Omental fat pad (tissue), 3 donors: ENCODE measurements at regions not wholly inside any gene's neighbourhood (a gene's known extent, or its start where the extent isn't known, plus 50 kb on each side); places are given as distances from the start of the nearest gene placed in this dataset.

ENCODE experiments used
- ATAC-seq: fragments of 150-250 bp; one replicate; pipeline ENCODE4 v1.9.1; 2016; ENCODE audit warnings: mild to moderate bottlenecking, moderate library complexity; ENCODE audit not compliant: low FRiP score
- DNase-seq: peaks from one replicate; pipeline ENCODE4 v3.0.0-alpha.2; 2019; ENCODE audit warnings: low spot score
- CTCF ChIP-seq, 3 donors: fragments of 450-650 bp; IDR thresholded peaks; one replicate each; pipeline ENCODE4 v1.5.1; 2016 to 2017; ENCODE audit warnings: antibody characterized with exemption in 3 of 3, mild to moderate bottlenecking in 3 of 3, moderate library complexity in 2 of 3

- no peak for DNase-seq
- no peak for TF ChIP-seq CTCF (IDR thresholded peaks at IDR 0.05)
- ATAC-seq = no peak
These were observed 305.7 kb upstream of the NRIP1 start for GRCh38 chr21:15370462-15370975.

DNA sequence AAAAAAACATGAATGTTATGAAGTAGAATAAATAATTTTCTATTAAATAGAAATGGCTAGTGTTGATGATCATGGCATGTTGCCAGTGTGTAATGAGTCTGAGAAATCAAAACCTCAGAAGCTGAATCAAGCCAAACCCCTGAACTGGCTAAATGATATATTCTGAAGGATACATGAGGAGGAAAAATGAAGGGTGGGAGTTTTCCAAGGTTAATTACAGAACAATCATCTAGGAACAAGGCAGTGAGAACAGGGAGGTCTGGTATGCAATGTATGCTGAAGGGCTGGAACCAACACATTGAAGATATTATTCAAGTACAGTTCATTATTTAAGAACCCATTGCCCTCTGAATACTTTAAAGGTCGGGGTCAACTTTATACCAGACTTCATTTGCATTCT is 309.1 kb upstream of the NRIP1 start:
- DNase-seq = no peak
- ATAC-seq = no peak
- TF ChIP-seq CTCF (IDR thresholded peaks at IDR 0.05) = no peak

DNA sequence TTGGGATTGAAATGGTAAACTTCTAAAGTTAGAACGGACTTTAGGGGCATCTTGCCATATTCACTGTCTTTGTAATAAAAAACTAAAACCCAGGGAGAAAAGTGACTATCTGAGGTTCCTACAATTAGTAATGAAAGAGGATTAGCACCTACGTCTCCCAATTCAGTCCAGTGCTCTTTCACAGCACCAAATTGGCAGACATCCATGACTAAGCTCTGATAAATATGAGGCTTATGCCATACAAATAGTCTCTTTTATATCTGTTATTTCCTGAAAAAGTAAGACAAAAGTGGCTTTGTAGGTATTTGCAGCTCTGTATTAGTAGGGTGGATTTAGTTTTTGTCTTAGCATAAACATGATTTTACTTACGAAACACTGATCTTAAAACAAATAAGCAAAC is 315.0 kb upstream of the NRIP1 start:
- ATAC-seq = no peak
- no peak for DNase-seq
- TF ChIP-seq CTCF (IDR thresholded peaks at IDR 0.05) = no peak

GRCh38 chr21:15383588-15383987 is 318.8 kb upstream of the NRIP1 start:
- ATAC-seq (no peak), DNase-seq (no peak)
- TF ChIP-seq CTCF (IDR thresholded peaks at IDR 0.05) = no peak

DNA sequence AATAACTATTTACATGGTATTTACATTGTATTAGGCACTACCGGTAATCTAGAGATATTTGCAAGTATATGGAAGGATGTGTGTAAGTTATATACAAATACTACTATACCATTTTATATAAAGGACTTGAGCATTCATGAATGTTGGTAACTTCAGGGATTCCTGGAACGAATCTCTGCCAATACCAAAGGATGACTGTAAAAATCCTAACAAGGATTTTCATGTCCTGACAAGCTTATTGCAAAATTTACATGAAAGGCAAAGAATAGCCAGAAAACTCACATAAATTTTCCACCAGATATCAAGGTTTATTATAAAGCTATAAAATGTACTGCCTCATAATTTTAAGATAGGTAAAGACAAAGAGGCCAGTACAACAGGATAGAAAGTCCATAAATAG is 325.2 kb upstream of the NRIP1 start:
- ATAC-seq (no peak), DNase-seq (no peak)
- TF ChIP-seq CTCF (IDR thresholded peaks at IDR 0.05) = no peak

DNA sequence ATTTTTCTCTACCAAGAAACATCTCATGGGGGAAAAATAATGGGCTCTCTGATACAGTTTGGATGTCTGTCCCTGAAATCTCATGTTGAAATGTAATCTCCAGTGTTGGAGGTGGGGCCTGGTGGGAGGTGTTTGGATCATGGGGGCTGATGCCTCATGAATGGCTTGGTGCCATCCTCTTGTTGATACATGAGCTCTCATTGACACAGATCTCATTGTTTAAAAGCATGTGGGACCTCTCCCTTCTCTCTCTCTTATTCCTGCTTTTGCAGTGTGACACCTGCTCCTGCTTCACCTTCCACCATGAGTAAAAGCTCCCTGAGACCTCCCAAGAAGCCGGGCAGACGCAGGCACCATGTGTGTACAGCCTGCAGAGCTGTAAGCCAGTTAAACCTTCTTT is 332.5 kb upstream of the NRIP1 start:
- no peak for TF ChIP-seq CTCF (IDR thresholded peaks at IDR 0.05)
- no peak for ATAC-seq
- DNase-seq = no peak

GRCh38 chr21:15400905-15401304 is 328.9 kb upstream of the USP25 start:
- no peak for TF ChIP-seq CTCF (IDR thresholded peaks at IDR 0.05)
- DNase-seq (no peak), ATAC-seq (no peak)
